Kidney (tissue), 13 donors: ENCODE measurements at regions not wholly inside any gene's neighbourhood (a gene's known extent, or its start where the extent isn't known, plus 50 kb on each side); places are given as distances from the start of the nearest gene placed in this dataset.

Experiments used
- DNase-seq, 5 donors: peaks; one replicate each; pipeline ENCODE4 v3.0.0-alpha.2; 2013 to 2020
- FAIRE-seq: peaks from 2 replicates; lab custom pipeline; 2012; peaks lifted over from hg19 to GRCh38; lab: Jason Lieb, UNC
- H3K27ac ChIP-seq, 2 donors: one replicate each; pipeline ENCODE4 v1.7.0; 2013; ENCODE audit warnings: low read depth in 2 of 2, low read length in 2 of 2, inconsistent platforms in 1 of 2
- H3K27me3 ChIP-seq: one replicate; pipeline ENCODE4 v1.7.1; 2013; ENCODE audit warnings: low read length, inconsistent platforms; ENCODE audit not compliant: control insufficient read depth, insufficient read depth
- H3K36me3 ChIP-seq, 3 donors: one replicate each; pipeline versions ENCODE4 v1.7.0 to v1.7.1; 2013; ENCODE audit warnings: low read length in 3 of 3, control low read depth in 1 of 3, inconsistent platforms in 1 of 3; ENCODE audit not compliant: insufficient read depth in 3 of 3, control insufficient read depth in 2 of 3
- H3K4me1 ChIP-seq, 3 donors: one replicate each; pipeline versions ENCODE4 v1.7.0 to v1.7.1; 2013; ENCODE audit warnings: low read length in 3 of 3, inconsistent platforms in 1 of 3, low read depth in 1 of 3; ENCODE audit not compliant: control insufficient read depth in 2 of 3, insufficient read depth in 2 of 3
- H3K4me3 ChIP-seq, 3 donors: one replicate each; pipeline versions ENCODE4 v1.7.0 to v1.8.1; 2013; ENCODE audit warnings: low read length in 3 of 3, control low read depth in 1 of 3, inconsistent platforms in 1 of 3
- H3K9ac ChIP-seq, 3 donors: one replicate each; pipeline versions ENCODE4 v1.7.0 to v1.7.1; 2013; ENCODE audit warnings: low read length in 3 of 3, control low read depth in 1 of 3, inconsistent platforms in 1 of 3
- H3K9me3 ChIP-seq, 3 donors: one replicate each; pipeline versions ENCODE4 v1.7.0 to v1.7.1; 2013; ENCODE audit warnings: low read length in 3 of 3, control low read depth in 1 of 3, inconsistent platforms in 1 of 3; ENCODE audit not compliant: control insufficient read depth in 2 of 3, insufficient read depth in 1 of 3
- CTCF ChIP-seq: IDR thresholded peaks from 3 replicates; pipeline ENCODE4 v1.5.1; 2012; ENCODE audit warnings: mild to moderate bottlenecking, moderate library complexity, borderline replicate concordance; ENCODE audit not compliant: insufficient read depth; ENCODE audit errors: extremely low read depth
- intact Hi-C: fragments of 100-400 bp; cut with DNase I; formaldehyde crosslinking; loops from one replicate; pipeline ENCODE4 v1.11.1; 2022
- donor health status: control.
- donor health status: control.
- donor health status: control.
- donor health status: control.
- donor health status: control.
- donor health status: DM: yes; HTN: yes; CAD: no.
- donor health status: Normal renal cell carcinoma (clear cell type).

GRCh38 chr9:87259543-87260518, 237.8 kb upstream of the DAPK1 start:
- H3K27ac ChIP-seq = no peak overlapping the region
- no peak overlapping the region for H3K9ac ChIP-seq
- no peaks in the 10 kb centered on the region for H3K27me3 ChIP-seq
- no peaks in the 10 kb centered on the region for H3K9me3 ChIP-seq
- no peaks in the 10 kb centered on the region for H3K36me3 ChIP-seq
- intact Hi-C loops = no loop called here
- no peak for TF ChIP-seq CTCF
- DNase-seq (peak in 3 of 5 donors; percentile 12 to 71 (median 40)), FAIRE-seq (no peak)
- H3K4me3 ChIP-seq = no peak overlapping the region
- no peaks in the 10 kb centered on the region for H3K4me1 ChIP-seq

- Histone ChIP-seq H3K9ac (no peak overlapping the region), H3K4me1 (no peaks in the 10 kb centered on the region), H3K36me3 (no peaks in the 10 kb centered on the region), H3K27ac (no peak overlapping the region), H3K4me3 (no peak overlapping the region), H3K27me3 (no peaks in the 10 kb centered on the region), H3K9me3 (no peaks in the 10 kb centered on the region)
- no peak for FAIRE-seq
- intact Hi-C loops = no loop called here
- peak in 1 of 5 donors; percentile 53 for DNase-seq
- TF ChIP-seq CTCF = no peak
Measured at GRCh38 chr9:87263291-87263690, 234.4 kb upstream of the DAPK1 start.

GRCh38 chr9:87266697-87267096, 231.0 kb upstream of the DAPK1 start:
- H3K36me3 ChIP-seq = no peaks in the 10 kb centered on the region
- intact Hi-C loops = no loop called here
- DNase-seq = no peak
- no peak for TF ChIP-seq CTCF
- no peak for FAIRE-seq
- no peaks in the 10 kb centered on the region for H3K27me3 ChIP-seq
- peaks cover 0 to 7% (median 0%) of the 10 kb centered on the region in 3 donors for H3K4me1 ChIP-seq
- no peaks in the 10 kb centered on the region for H3K9me3 ChIP-seq
- no peak overlapping the region for H3K9ac ChIP-seq
- no peak overlapping the region for H3K27ac ChIP-seq
- no peak overlapping the region for H3K4me3 ChIP-seq
